H7 (cell line): ENCODE measurements at regions not wholly inside any gene's neighbourhood (a gene's known extent, or its start where the extent isn't known, plus 50 kb on each side); places are given as distances from the start of the nearest gene placed in this dataset.
"Not testable (repeated sequence)": the region's sequence is repeated elsewhere in the genome, so short reads cannot be mapped to it uniquely, and the experiment has no call there.

Source experiments
- DNase-seq: peaks from one replicate; pipeline ENCODE4 v3.0.0; 2012
- H3K27me3 ChIP-seq: 2 replicates; pipeline ENCODE4 v1.6.0; 2011; ENCODE audit warnings: mild to moderate bottlenecking, low read length; ENCODE audit not compliant: control insufficient read depth, insufficient read depth
- H3K36me3 ChIP-seq: replicated peaks from 2 replicates; pipeline ENCODE4 v1.5.1; 2011; ENCODE audit warnings: low read length; ENCODE audit not compliant: control insufficient read depth, insufficient read depth
- H3K4me3 ChIP-seq: 2 replicates; pipeline ENCODE4 v1.5.1; 2011; ENCODE audit warnings: low read depth, mild to moderate bottlenecking, control low read depth, low read length, moderate library complexity; ENCODE audit not compliant: insufficient read depth

DNA sequence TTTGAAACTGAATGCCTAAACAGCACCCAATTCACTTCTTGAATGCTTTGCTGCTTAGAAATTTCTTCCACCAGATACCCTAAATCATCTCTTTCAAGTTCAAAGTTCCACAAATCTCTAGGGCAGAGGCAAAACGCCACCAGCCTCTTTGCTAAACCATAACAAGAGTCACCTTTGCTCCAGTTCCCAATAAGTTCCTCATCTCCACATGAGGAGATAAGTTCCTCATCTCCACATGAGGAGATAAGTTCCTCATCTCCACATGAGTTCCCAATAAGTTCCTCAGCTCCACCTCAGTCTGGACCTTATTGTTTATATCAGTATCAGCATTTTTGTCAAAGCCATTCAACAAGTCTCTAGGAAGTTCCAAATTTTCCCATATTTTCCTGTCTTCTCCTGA, 123.9 kb upstream of the MEOX2 start:
- not testable (repeated sequence) for DNase-seq, H3K27me3 ChIP-seq, H3K36me3 ChIP-seq, H3K4me3 ChIP-seq

DNA sequence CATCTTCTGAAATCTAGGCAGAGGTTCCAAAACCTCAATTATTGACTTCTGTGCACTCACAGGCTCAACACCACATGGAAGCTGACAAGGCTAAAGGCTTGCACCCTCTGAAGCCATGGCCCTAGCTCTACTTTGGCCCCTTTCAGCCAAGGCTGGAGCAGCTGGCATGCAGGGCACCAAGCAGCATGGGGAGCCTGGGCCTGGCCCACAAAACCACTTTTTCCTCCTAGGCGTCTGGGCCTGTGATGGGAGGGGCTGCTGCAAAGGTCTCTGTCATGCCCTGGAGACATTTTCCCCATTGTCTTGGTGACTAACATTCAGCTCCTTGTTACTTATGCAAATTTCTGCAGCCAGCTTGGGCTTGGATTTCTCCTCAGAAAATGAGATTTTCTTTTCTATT, 123.5 kb upstream of the MEOX2 start:
- not testable (repeated sequence) for H3K4me3 ChIP-seq, DNase-seq, H3K36me3 ChIP-seq, H3K27me3 ChIP-seq

DNA sequence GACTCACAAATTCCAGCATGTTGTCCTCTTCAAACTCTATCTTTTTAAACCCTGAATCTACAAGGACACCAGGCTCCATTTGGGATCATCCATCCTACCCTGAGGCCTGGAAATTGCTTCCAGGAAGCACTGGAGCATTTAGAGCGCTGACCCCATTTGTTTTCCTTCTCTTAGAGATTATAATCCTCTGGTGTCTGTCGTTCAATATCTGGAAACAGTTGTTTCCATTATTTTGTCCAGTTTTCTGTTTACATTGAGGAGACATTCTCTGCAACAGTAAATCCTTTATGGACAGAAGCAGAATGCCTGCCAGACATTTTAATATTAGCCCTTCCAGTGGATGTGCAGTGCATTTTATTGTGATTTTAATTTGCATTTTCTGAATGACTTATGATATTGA, 119.4 kb upstream of the MEOX2 start:
- Histone ChIP-seq H3K27me3 (no peaks in the 10 kb centered on the region), H3K36me3 (no peaks in the 10 kb centered on the region), H3K4me3 (no peak overlapping the region)
- DNase-seq = no peak

DNA sequence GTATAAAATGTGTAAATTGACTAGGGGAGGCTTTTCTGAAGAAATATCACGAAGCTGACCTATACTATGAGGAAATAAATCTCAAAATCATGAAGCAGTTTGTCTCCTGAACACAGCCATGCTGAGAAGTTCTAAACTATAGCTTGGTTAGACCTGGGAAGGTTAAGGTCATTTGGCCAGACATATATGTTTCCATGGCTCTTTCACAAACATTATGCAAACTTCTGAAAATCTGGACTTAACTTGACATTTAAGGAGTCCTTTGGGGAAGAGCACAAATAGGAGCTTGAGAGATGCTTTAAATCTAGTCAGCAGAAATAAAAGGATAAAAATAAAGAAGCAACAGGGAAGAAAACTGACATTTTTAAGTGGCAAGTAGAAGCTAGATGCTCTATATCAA, 115.9 kb upstream of the MEOX2 start:
- Histone ChIP-seq H3K36me3 (no peaks in the 10 kb centered on the region), H3K4me3 (no peak overlapping the region), H3K27me3 (no peaks in the 10 kb centered on the region)
- no peak for DNase-seq

GRCh38 chr7:15801551-15801950, 115.1 kb upstream of the MEOX2 start:
- Histone ChIP-seq H3K4me3 (no peak overlapping the region), H3K36me3 (no peaks in the 10 kb centered on the region), H3K27me3 (no peaks in the 10 kb centered on the region)
- no peak for DNase-seq

- no peak for DNase-seq
- Histone ChIP-seq H3K36me3 (no peaks in the 10 kb centered on the region), H3K4me3 (no peak overlapping the region), H3K27me3 (no peaks in the 10 kb centered on the region)
Measured at GRCh38 chr7:15801041-15801440, 114.6 kb upstream of the MEOX2 start.

GRCh38 chr7:15798081-15798480, 111.6 kb upstream of the MEOX2 start:
- no peaks in the 10 kb centered on the region for H3K27me3 ChIP-seq
- no peaks in the 10 kb centered on the region for H3K36me3 ChIP-seq
- DNase-seq = no peak
- H3K4me3 ChIP-seq = no peak overlapping the region

DNA sequence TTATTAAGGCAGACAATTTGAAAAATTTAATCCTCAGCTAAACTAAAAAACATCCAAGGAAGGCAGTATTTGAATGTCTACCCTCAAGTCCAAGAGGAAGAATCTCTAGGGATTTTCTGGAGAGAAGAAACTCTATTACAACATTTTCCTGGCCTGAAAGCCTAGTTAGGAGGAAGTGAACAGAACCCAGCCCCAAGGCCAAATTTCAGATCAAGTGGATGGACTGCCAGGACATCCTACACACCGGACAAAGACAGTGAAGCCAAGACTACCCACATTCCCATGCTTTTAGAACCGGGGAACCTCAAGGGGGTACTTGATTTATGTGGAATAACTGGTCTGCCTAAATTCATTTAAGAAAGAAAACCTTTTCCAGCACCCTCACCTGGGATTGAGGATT, 108.9 kb upstream of the MEOX2 start:
- DNase-seq = no peak
- Histone ChIP-seq H3K4me3 (no peak overlapping the region), H3K27me3 (no peaks in the 10 kb centered on the region), H3K36me3 (no peaks in the 10 kb centered on the region)

DNA sequence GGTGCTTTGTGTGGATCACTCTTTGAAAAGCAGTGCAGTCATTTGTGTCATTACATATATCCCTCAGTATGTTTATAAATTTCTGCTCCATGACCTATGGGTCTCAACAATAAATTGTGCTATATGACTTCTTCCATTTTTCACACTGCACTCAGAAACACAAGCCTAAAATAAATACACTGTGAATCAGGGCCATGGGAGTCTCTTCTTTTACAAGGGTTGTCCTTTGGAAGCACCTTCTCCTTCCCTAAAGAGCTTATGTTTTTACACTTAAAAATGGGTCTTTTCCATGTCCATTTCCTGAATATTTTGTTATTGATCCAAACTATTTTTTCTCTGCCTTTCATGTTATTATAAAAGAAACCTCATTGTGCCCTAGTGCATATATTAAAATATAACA, 108.3 kb upstream of the MEOX2 start:
- no peak for DNase-seq
- H3K27me3 ChIP-seq = no peaks in the 10 kb centered on the region
- no peaks in the 10 kb centered on the region for H3K36me3 ChIP-seq
- no peak overlapping the region for H3K4me3 ChIP-seq

- Histone ChIP-seq H3K27me3 (no peaks in the 10 kb centered on the region), H3K36me3 (no peaks in the 10 kb centered on the region)
- DNase-seq = no peak
Measured at GRCh38 chr7:15784694-15785030, 98.2 kb upstream of the MEOX2 start.

DNA sequence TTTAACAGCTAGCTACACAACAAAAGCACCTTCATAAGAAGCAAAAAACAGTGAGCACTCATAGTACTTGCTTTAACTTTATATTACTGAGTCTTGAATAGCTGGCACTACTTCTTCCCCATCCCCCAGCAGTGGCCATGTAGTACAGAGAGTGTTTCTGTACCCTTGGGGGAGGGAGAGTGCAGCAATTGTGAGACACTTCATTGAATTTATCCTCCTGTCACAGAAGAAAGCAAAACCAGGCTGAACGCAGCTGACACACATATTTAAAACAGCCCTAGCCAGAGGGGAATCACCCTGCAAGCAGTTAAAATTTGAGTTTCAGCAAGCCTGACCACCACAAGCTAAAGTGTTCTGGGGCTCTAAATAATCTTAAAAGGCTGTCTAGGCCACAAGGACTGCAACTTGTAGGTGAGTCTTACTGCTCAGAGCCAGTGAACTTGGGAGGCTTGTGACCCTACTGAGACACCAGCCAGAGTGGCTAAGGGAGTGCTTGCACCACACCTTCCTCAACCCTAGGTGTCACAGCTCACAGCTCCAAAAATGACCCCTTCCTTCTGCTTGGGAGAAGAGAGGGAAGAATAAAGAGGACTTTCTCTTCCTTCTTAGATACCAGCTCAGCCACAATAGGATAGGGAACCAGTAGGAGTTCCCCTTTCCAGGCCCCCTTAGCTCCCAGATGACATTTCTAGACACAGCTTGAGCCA, 97.7 kb upstream of the MEOX2 start:
- no peak for DNase-seq
- H3K27me3 ChIP-seq = no peaks in the 10 kb centered on the region
- H3K4me3 ChIP-seq = no peak overlapping the region
- H3K36me3 ChIP-seq = no peaks in the 10 kb centered on the region

More at GRCh38 chr7:15784694-15785030, 98.2 kb upstream of the MEOX2 start:
- H3K4me3 ChIP-seq = no peak overlapping the region

- no peak for DNase-seq
- no peaks in the 10 kb centered on the region for H3K27me3 ChIP-seq
- H3K36me3 ChIP-seq = no peaks in the 10 kb centered on the region
- H3K4me3 ChIP-seq = no peak overlapping the region
Measured at GRCh38 chr7:15782656-15783055, 96.2 kb upstream of the MEOX2 start.

DNA sequence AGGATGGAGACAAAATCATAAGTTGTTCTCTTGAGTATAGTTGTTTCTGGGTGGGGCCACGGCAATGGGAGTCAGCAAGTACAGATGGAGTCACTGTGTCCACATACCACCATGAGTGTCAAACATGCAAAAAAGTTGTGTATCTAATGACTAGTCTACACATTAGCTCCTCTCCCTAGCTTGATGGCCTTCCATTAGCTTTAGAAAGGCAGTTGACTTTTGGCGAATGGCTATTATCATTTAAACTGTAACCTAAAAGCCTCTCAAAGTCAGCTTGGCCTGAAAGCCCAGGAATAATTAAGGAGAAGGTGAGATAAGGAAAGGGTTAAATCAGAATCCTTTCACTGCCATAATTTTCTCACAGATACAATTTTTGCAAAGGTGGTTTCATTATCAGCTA, 95.5 kb upstream of the MEOX2 start:
- H3K36me3 ChIP-seq = no peaks in the 10 kb centered on the region
- no peak for DNase-seq
- no peak overlapping the region for H3K4me3 ChIP-seq
- H3K27me3 ChIP-seq = no peaks in the 10 kb centered on the region

DNA sequence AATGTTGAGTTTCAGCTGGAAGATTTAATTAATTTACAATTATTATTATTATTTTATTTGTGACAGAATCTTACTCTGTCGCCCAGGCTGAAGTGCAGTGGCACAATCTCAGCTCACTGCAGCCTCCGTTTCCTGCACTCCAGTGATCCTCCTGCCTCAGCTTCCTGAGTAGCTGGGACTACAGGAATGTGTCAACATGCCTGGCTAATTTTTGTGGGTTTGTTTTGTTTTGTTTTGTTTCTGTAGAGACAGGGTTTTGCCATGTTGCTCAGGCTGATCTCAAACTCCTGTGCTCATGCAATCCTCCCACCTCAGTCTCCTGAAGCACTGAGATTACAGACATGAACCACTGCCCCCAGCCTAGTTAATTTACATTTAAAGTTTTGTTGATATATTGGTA, 93.8 kb upstream of the MEOX2 start:
- Histone ChIP-seq H3K4me3 (no peak overlapping the region), H3K36me3 (no peaks in the 10 kb centered on the region), H3K27me3 (no peaks in the 10 kb centered on the region)
- DNase-seq = no peak

DNA sequence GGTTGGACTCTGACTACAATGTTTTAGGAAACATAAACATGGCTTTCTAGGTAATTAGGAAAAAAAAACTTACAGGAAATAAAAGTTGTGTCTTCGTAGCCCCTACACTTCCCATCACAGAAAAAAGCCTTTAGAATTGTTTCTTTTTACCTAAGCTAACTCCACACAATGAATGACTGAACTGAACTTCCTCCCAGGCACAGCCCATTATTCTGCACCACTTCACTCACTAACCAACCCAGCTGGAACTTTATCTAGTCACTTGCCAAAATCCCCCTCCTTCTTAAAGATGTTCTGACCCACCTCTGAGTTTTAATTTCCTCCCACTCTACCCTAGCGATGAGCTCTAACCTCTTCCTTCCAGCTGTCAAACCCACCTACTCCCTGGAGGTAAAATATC, 91.7 kb upstream of the MEOX2 start:
- Histone ChIP-seq H3K36me3 (no peaks in the 10 kb centered on the region), H3K27me3 (no peaks in the 10 kb centered on the region), H3K4me3 (no peak overlapping the region)
- no peak for DNase-seq

DNA sequence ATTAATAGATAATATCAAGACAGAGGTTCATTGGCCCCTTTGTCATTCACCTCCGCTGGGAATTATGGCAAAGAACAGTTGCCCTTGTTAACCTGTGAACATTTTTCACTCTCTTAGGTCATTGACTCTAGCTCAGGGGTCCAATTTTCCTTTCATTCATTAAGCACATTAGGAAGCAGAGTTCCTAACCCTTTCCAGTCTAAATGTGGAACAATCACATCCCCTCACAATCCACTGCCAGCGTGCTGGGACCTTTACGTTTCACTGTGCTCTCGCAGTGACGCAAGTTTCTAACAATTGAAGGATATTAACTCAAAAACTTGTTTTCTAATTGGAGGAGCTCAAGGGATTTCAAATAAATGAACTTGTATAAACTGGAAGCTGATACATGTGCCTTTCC, 79.3 kb upstream of the MEOX2 start:
- H3K27me3 ChIP-seq = no peaks in the 10 kb centered on the region
- no peak for DNase-seq
- H3K4me3 ChIP-seq = no peak overlapping the region
- no peaks in the 10 kb centered on the region for H3K36me3 ChIP-seq
